B cell (primary cell): ENCODE measurements at regions not wholly inside any gene's neighbourhood (a gene's known extent, or its start where the extent isn't known, plus 50 kb on each side); places are given as distances from the start of the nearest gene placed in this dataset.

Source experiments
- ATAC-seq: fragments of 200-7000 bp; cut with Tn5 transposase; one replicate; pipeline ENCODE4 v1.10.0; 2021; ENCODE audit warnings: low read depth, mild to moderate bottlenecking, moderate number of reproducible peaks, moderate library complexity
- CTCF ChIA-PET: fragments of 350-600 bp; sonication (Branson Sonifier 250); formaldehyde crosslinking; loops from one replicate; lab custom pipeline; 2021; ENCODE audit warnings: antibody characterized with exemption, inconsistent platforms; lab: Charles Lee
- POLR2A ChIA-PET: fragments of 350-600 bp; sonication (Branson Sonifier 250); formaldehyde crosslinking; loops from one replicate; lab custom pipeline; 2021; ENCODE audit warnings: antibody characterized with exemption; lab: Charles Lee
- DNase-seq: peaks from one replicate; pipeline ENCODE4 v3.0.0; 2013
- H2AFZ ChIP-seq: 2 replicates; pipeline ENCODE4 v1.6.1; 2012; ENCODE audit warnings: mild to moderate bottlenecking, low read depth, low read length; ENCODE audit not compliant: insufficient read depth, poor library complexity, severe bottlenecking
- H3K27ac ChIP-seq, 2 donors: 1 replicate in 1 of 2; 2 replicates in 1 of 2; pipeline ENCODE4 v1.5.1; 2012 to 2013; ENCODE audit warnings: low read length in 2 of 2, mild to moderate bottlenecking in 2 of 2, moderate library complexity in 1 of 2
- H3K27me3 ChIP-seq, 4 experiments: fragments of 200-600 bp in 1 of 4; sonication (generic) in 1 of 4; replicated peaks in 1 of 4; 1 replicate in 2 of 4; 2 replicates in 2 of 4; pipeline versions ENCODE4 v1.6.1 to v1.7.0; 2013 to 2016; ENCODE audit warnings: low read length in 3 of 4, mild to moderate bottlenecking in 2 of 4, mixed read lengths in 1 of 4, moderate library complexity in 1 of 4; ENCODE audit not compliant: insufficient read depth in 4 of 4, control insufficient read depth in 3 of 4; ENCODE audit errors: control extremely low read depth in 1 of 4
- H3K36me3 ChIP-seq, 2 experiments: replicated peaks in 1 of 2; 1 replicate in 1 of 2; 2 replicates in 1 of 2; pipeline versions ENCODE4 v1.6.1 to v1.7.1; 2013; ENCODE audit warnings: low read length in 1 of 2; ENCODE audit not compliant: insufficient read depth in 2 of 2, control insufficient read depth in 1 of 2; ENCODE audit errors: control extremely low read depth in 1 of 2, extremely low read depth in 1 of 2
- H3K4me1 ChIP-seq, 2 donors: fragments of 200-600 bp in 1 of 2; sonication (generic) in 1 of 2; 1 replicate in 1 of 2; 2 replicates in 1 of 2; pipeline versions ENCODE4 v1.5.1 to v1.6.1; 2013 to 2017; ENCODE audit warnings: low read length in 2 of 2; ENCODE audit not compliant: control insufficient read depth in 2 of 2, insufficient read depth in 2 of 2
- H3K4me2 ChIP-seq: replicated peaks from 2 replicates; pipeline ENCODE3; 2012; ENCODE audit warnings: mild to moderate bottlenecking, low read depth, low read length; ENCODE audit not compliant: poor library complexity, severe bottlenecking
- H3K4me3 ChIP-seq, 5 experiments: fragments of 200-600 bp in 1 of 5; sonication (generic) in 1 of 5; 1 replicate in 3 of 5; 2 replicates in 2 of 5; pipeline versions ENCODE4 v1.5.1 to v1.7.0; 2011 to 2016; ENCODE audit warnings: low read length in 4 of 5, mild to moderate bottlenecking in 4 of 5, low read depth in 2 of 5, control low read depth in 1 of 5, moderate library complexity in 1 of 5; ENCODE audit not compliant: insufficient read depth in 1 of 5; ENCODE audit errors: control extremely low read depth in 1 of 5, extremely low read depth in 1 of 5
- H3K79me2 ChIP-seq: fragments of 200-600 bp; sonication (generic); one replicate; pipeline ENCODE4 v1.6.0; 2016; ENCODE audit warnings: low read length; ENCODE audit not compliant: control insufficient read depth, insufficient read depth
- H3K9ac ChIP-seq: fragments of 200-600 bp; sonication (generic); 2 replicates; pipeline ENCODE4 v1.6.1; 2017; ENCODE audit warnings: mild to moderate bottlenecking, low read length, moderate library complexity
- H3K9me3 ChIP-seq, 3 donors: one replicate each; pipeline versions ENCODE4 v1.6.1 to v1.7.1; 2013; ENCODE audit warnings: low read length in 2 of 3; ENCODE audit not compliant: control insufficient read depth in 2 of 3, insufficient read depth in 1 of 3; ENCODE audit errors: control extremely low read depth in 1 of 3
- H4K20me1 ChIP-seq: 2 replicates; pipeline ENCODE4 v1.6.0; 2012; ENCODE audit warnings: mild to moderate bottlenecking, low read length; ENCODE audit not compliant: insufficient read depth, control insufficient read depth, poor library complexity, severe bottlenecking
- H3K27ac Mint-ChIP-seq: one replicate; pipeline ENCODE4 v1.8.0; 2021; ENCODE audit warnings: mixed read lengths
- H3K27me3 Mint-ChIP-seq: one replicate; pipeline ENCODE4 v1.8.0; 2021; ENCODE audit warnings: mixed read lengths
- H3K4me1 Mint-ChIP-seq: one replicate; pipeline ENCODE4 v1.8.0; 2021; ENCODE audit warnings: mixed read lengths
- H3K4me3 Mint-ChIP-seq: one replicate; pipeline ENCODE4 v1.8.0; 2021; ENCODE audit warnings: mixed read lengths
- H3K9me3 Mint-ChIP-seq: one replicate; pipeline ENCODE4 v1.8.0; 2022; ENCODE audit warnings: mixed read lengths; ENCODE audit not compliant: insufficient read depth
- CTCF ChIP-seq: fragments of 200-600 bp; IDR thresholded peaks from one replicate; pipeline ENCODE4 v1.8.0; 2022; ENCODE audit warnings: antibody characterized with exemption, mild to moderate bottlenecking
- EZH2 ChIP-seq: IDR thresholded peaks from 2 replicates; pipeline ENCODE4 v1.6.1; 2012; ENCODE audit warnings: borderline replicate concordance, low read depth, mild to moderate bottlenecking, moderate library complexity, low read length; ENCODE audit not compliant: insufficient read depth, poor library complexity, severe bottlenecking
- WGBS: methylation state at CpG from one replicate; pipeline ENCODE4 v1.1.5; 2013; ENCODE audit warnings: missing lambda C conversion rate; ENCODE audit not compliant: insufficient coverage; 5-methylcytosine and 5-hydroxymethylcytosine counted together
- intact Hi-C: fragments of 100-400 bp; cut with micrococcal nuclease; formaldehyde crosslinking; loops from one replicate; pipeline ENCODE4 v1.10.0; 2022

GRCh38 chr4:56273391-56273790 is 113.9 kb downstream of the AASDH start:
- ChIA-PET CTCF (no interaction called here), POLR2A (no interaction called here)
- TF ChIP-seq EZH2 (no peak), CTCF (no peak)
- no peak overlapping the region for H3K27ac Mint-ChIP-seq
- Histone ChIP-seq H3K4me3 (no peak overlapping the region), H3K9me3 (peaks cover 0 to 2% (median 0%) of the 10 kb centered on the region in 3 donors), H3K27me3 (no peaks in the 10 kb centered on the region), H4K20me1 (no peaks in the 10 kb centered on the region), H3K36me3 (no peaks in the 10 kb centered on the region), H3K4me2 (no peak overlapping the region), H3K4me1 (no peaks in the 10 kb centered on the region), H3K27ac (no peak overlapping the region), H3K9ac (no peak overlapping the region), H3K79me2 (no peaks in the 10 kb centered on the region), H2AFZ (no peak overlapping the region)
- intact Hi-C loops: no loop called here
- 100% methylated on average over 1 of the region's 2 CpGs for WGBS
- no peaks in the 10 kb centered on the region for H3K4me1 Mint-ChIP-seq
- H3K27me3 Mint-ChIP-seq: peaks cover 3% of the 10 kb centered on the region
- no peak overlapping the region for H3K4me3 Mint-ChIP-seq
- H3K9me3 Mint-ChIP-seq: no peaks in the 10 kb centered on the region
- no peak for ATAC-seq
- DNase-seq: no peak

- Histone ChIP-seq H3K4me3 (no peak overlapping the region), H4K20me1 (no peaks in the 10 kb centered on the region), H3K27ac (no peak overlapping the region), H3K9me3 (peaks cover 0 to 2% (median 0%) of the 10 kb centered on the region in 3 donors), H2AFZ (no peak overlapping the region), H3K4me2 (no peak overlapping the region), H3K4me1 (no peaks in the 10 kb centered on the region), H3K9ac (no peak overlapping the region), H3K36me3 (no peaks in the 10 kb centered on the region), H3K79me2 (no peaks in the 10 kb centered on the region), H3K27me3 (no peaks in the 10 kb centered on the region)
- H3K9me3 Mint-ChIP-seq: no peaks in the 10 kb centered on the region
- intact Hi-C loops: no loop called here
- DNase-seq: no peak
- POLR2A ChIA-PET: no interaction called here
- TF ChIP-seq CTCF: no peak
- no peak for TF ChIP-seq EZH2
- ATAC-seq: no peak
- H3K4me1 Mint-ChIP-seq: no peaks in the 10 kb centered on the region
- peaks cover 3% of the 10 kb centered on the region for H3K27me3 Mint-ChIP-seq
- no peak overlapping the region for H3K27ac Mint-ChIP-seq
- no peak overlapping the region for H3K4me3 Mint-ChIP-seq
- WGBS: 100% methylated on average over 2 of the region's 2 CpGs
- CTCF ChIA-PET: no interaction called here
These were observed 114.4 kb downstream of the AASDH start for GRCh38 chr4:56272927-56273326.
